ENCODE measurements at regions not wholly inside any gene's neighbourhood (a gene's known extent, or its start where the extent isn't known, plus 50 kb on each side); places are given as distances from the start of the nearest gene placed in this dataset.

DNA sequence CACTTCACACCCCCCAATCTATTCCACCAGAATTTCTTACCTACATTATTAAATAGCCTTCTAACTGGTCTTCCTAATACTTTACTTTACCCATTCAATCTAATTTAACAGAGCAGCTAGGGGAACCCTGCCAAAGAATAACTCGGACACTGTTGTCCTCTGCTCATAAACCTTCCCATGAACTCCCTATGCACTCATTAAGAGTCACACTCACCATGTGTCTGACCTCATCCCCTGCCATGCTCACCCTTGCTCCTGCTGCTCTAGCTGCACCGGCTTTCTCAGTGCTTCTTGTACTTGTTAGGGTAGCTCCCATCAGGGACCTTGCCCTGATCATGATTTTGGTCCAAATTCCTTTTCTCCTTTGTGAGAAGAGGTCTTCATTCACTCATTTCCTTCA, 54.6 kb upstream of the GUCY1A1 start:
- TF ChIP-seq ZNF114 (CRISPR knock-in tag; IDR thresholded peaks at IDR 0.05) (no peak), POLR2AphosphoS5 (IDR thresholded peaks at IDR 0.05; ENCODE audit: low read depth) (no peak), EZH2 (IDR thresholded peaks at IDR 0.05; ENCODE audit: low read depth, unreplicated experiment) (no peak), JUNB (IDR thresholded peaks at IDR 0.05; ENCODE audit: unreplicated experiment) (no peak), ZNF331 (CRISPR knock-in tag; IDR thresholded peaks at IDR 0.05; ENCODE audit: low read depth) (no peak), STAT1 (IDR thresholded peaks at IDR 0.05; ENCODE audit: unreplicated experiment) (no peak)
- TF ChIP-seq, protein P1, sequence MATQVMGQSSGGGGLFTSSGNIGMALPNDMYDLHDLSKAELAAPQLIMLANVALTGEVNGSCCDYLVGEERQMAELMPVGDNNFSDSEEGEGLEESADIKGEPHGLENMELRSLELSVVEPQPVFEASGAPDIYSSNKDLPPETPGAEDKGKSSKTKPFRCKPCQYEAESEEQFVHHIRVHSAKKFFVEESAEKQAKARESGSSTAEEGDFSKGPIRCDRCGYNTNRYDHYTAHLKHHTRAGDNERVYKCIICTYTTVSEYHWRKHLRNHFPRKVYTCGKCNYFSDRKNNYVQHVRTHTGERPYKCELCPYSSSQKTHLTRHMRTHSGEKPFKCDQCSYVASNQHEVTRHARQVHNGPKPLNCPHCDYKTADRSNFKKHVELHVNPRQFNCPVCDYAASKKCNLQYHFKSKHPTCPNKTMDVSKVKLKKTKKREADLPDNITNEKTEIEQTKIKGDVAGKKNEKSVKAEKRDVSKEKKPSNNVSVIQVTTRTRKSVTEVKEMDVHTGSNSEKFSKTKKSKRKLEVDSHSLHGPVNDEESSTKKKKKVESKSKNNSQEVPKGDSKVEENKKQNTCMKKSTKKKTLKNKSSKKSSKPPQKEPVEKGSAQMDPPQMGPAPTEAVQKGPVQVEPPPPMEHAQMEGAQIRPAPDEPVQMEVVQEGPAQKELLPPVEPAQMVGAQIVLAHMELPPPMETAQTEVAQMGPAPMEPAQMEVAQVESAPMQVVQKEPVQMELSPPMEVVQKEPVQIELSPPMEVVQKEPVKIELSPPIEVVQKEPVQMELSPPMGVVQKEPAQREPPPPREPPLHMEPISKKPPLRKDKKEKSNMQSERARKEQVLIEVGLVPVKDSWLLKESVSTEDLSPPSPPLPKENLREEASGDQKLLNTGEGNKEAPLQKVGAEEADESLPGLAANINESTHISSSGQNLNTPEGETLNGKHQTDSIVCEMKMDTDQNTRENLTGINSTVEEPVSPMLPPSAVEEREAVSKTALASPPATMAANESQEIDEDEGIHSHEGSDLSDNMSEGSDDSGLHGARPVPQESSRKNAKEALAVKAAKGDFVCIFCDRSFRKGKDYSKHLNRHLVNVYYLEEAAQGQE (IDR thresholded peaks at IDR 0.05; ENCODE audit: unreplicated experiment) = no peak
- TF ChIP-seq, protein P2, sequence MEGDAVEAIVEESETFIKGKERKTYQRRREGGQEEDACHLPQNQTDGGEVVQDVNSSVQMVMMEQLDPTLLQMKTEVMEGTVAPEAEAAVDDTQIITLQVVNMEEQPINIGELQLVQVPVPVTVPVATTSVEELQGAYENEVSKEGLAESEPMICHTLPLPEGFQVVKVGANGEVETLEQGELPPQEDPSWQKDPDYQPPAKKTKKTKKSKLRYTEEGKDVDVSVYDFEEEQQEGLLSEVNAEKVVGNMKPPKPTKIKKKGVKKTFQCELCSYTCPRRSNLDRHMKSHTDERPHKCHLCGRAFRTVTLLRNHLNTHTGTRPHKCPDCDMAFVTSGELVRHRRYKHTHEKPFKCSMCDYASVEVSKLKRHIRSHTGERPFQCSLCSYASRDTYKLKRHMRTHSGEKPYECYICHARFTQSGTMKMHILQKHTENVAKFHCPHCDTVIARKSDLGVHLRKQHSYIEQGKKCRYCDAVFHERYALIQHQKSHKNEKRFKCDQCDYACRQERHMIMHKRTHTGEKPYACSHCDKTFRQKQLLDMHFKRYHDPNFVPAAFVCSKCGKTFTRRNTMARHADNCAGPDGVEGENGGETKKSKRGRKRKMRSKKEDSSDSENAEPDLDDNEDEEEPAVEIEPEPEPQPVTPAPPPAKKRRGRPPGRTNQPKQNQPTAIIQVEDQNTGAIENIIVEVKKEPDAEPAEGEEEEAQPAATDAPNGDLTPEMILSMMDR (conservative IDR thresholded peaks at IDR 0.05; ENCODE audit: low read depth in 2 of 2) = no peak
- no peaks in the 10 kb centered on the region for H3K4me1 Mint-ChIP-seq
- H3K36me3 Mint-ChIP-seq (ENCODE audit: low read depth) = no peaks in the 10 kb centered on the region

DNA sequence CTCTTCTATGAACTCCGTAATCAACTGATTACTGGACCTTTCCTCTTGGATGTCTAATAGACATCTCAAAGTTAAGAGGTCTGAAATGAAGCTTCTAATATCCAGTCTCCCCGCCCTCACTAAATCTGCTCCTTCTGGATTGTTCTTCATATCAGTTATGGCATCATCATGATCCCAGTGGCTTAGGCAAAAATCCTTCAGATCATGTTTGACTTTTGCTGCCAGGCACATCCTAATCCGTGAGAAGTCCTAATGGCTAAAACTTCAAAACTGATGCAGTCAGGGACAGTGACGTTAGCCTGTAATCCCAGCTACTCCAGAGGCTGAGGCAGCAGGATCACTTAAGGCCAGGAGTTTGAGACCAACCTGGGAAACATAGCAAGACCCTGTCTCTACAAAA, 55.1 kb upstream of the GUCY1A1 start:
- Histone ChIP-seq H3K36me3 (ENCODE audit: insufficient read depth) (no peaks in the 10 kb centered on the region), H4K20me1 (replicated peaks; ENCODE audit: insufficient read depth) (no peaks in the 10 kb centered on the region), H3K4me3 (no peak overlapping the region), H3K27ac (ENCODE audit: low read depth) (no peak overlapping the region), H3K4me2 (no peak overlapping the region), H3K4me1 (ENCODE audit: insufficient read depth) (no peaks in the 10 kb centered on the region), H3F3A (replicated peaks; ENCODE audit: low read depth) (no peaks in the 10 kb centered on the region), H3K79me2 (replicated peaks; ENCODE audit: insufficient read depth) (no peaks in the 10 kb centered on the region), H3K9me2 (ENCODE audit: insufficient read depth) (no peaks in the 10 kb centered on the region), H2AFZ (no peak overlapping the region), H3K27me3 (ENCODE audit: insufficient read depth) (no peaks in the 10 kb centered on the region)
- H3K4me1 Mint-ChIP-seq = no peaks in the 10 kb centered on the region
- H3K27ac Mint-ChIP-seq = no peak overlapping the region
- H3K9me3 Mint-ChIP-seq = no peaks in the 10 kb centered on the region; the same call in 2 of the 3 replicates
- no peaks in the 10 kb centered on the region for H3K36me3 Mint-ChIP-seq (ENCODE audit: low read depth)
- TF ChIP-seq, protein P2 (conservative IDR thresholded peaks at IDR 0.05; ENCODE audit: low read depth in 2 of 2) = no peak
- no peak for TF ChIP-seq JUNB (IDR thresholded peaks at IDR 0.05; ENCODE audit: unreplicated experiment)
- no peak for ATAC-seq
- H3K4me3 Mint-ChIP-seq = no peak overlapping the region
- peaks cover 2% of the 10 kb centered on the region for H3K27me3 Mint-ChIP-seq (ENCODE audit: insufficient read depth, low read depth, poor library complexity)
- no peak for DNase-seq (ENCODE audit: low spot score)

More for the DNA sequence above, 54.6 kb upstream of the GUCY1A1 start:
- no peak for DNase-seq (ENCODE audit: low spot score)
- Histone ChIP-seq H3K4me3 (no peak overlapping the region), H3K4me2 (no peak overlapping the region), H3K79me2 (replicated peaks; ENCODE audit: insufficient read depth) (no peaks in the 10 kb centered on the region), H3K27me3 (ENCODE audit: insufficient read depth) (no peaks in the 10 kb centered on the region), H3K4me1 (ENCODE audit: insufficient read depth) (no peaks in the 10 kb centered on the region), H3F3A (replicated peaks; ENCODE audit: low read depth) (no peaks in the 10 kb centered on the region), H3K36me3 (ENCODE audit: insufficient read depth) (no peaks in the 10 kb centered on the region), H3K9me2 (ENCODE audit: insufficient read depth) (no peaks in the 10 kb centered on the region), H4K20me1 (replicated peaks; ENCODE audit: insufficient read depth) (no peaks in the 10 kb centered on the region), H2AFZ (no peak overlapping the region), H3K27ac (ENCODE audit: low read depth) (no peak overlapping the region)
- no peak for ATAC-seq
- H3K27me3 Mint-ChIP-seq (ENCODE audit: insufficient read depth, low read depth, poor library complexity) = peaks cover 2% of the 10 kb centered on the region
- no peaks in the 10 kb centered on the region; the same call in 2 of the 3 replicates for H3K9me3 Mint-ChIP-seq
- no peak overlapping the region for H3K4me3 Mint-ChIP-seq
- H3K27ac Mint-ChIP-seq = no peak overlapping the region

Measured in GM23338 (cell line).